Nephron (organoid): ENCODE measurements at regions not wholly inside any gene's neighbourhood (a gene's known extent, or its start where the extent isn't known, plus 50 kb on each side); places are given as distances from the start of the nearest gene placed in this dataset.

Source experiments
- H3K27ac Mint-ChIP-seq, 3 experiments: 2 replicates each; pipeline ENCODE4 v1.8.0; 2020; ENCODE audit warnings: mixed read lengths in 3 of 3, mild to moderate bottlenecking in 2 of 3, moderate library complexity in 1 of 3
- H3K27me3 Mint-ChIP-seq: 2 replicates; pipeline ENCODE4 v1.8.0; 2021; ENCODE audit warnings: low read depth, mild to moderate bottlenecking, moderate library complexity, mixed read lengths
- H3K36me3 Mint-ChIP-seq: 2 replicates; pipeline ENCODE4 v1.8.0; 2020; ENCODE audit warnings: low read depth, mixed read lengths
- H3K4me1 Mint-ChIP-seq: 2 replicates; pipeline ENCODE4 v1.8.0; 2020; ENCODE audit warnings: mixed read lengths
- H3K4me3 Mint-ChIP-seq, 3 experiments: 2 replicates each; pipeline ENCODE4 v1.8.0; 2020; ENCODE audit warnings: mild to moderate bottlenecking in 3 of 3, mixed read lengths in 3 of 3, moderate library complexity in 2 of 3
- H3K9me3 Mint-ChIP-seq: 2 replicates; pipeline ENCODE4 v1.8.0; 2020; ENCODE audit warnings: mixed read lengths
- TF ChIP-seq, protein P1 (sequence below), 3 experiments: fragments of 200-600 bp; sonication (generic); IDR thresholded peaks; one replicate each; pipeline ENCODE4 v1.5.0; 2021; ENCODE audit warnings: antibody characterized with exemption in 3 of 3; ENCODE audit not compliant: unreplicated experiment in 3 of 3

GRCh38 chr9:12604164-12604821, 88.9 kb upstream of the TYRP1 start:
- no peaks in the 10 kb centered on the region for H3K4me1 Mint-ChIP-seq

GRCh38 chr9:12612211-12612770, 80.9 kb upstream of the TYRP1 start:
- no peaks in the 10 kb centered on the region for H3K9me3 Mint-ChIP-seq
- peak overlapping the region; percentile 16 to 84 (median 75) for H3K27ac Mint-ChIP-seq
- peaks cover 4% of the 10 kb centered on the region for H3K4me1 Mint-ChIP-seq
- H3K4me3 Mint-ChIP-seq: no peak overlapping the region
- H3K36me3 Mint-ChIP-seq: no peaks in the 10 kb centered on the region
- peaks cover 13% of the 10 kb centered on the region for H3K27me3 Mint-ChIP-seq
- TF ChIP-seq, protein P1, sequence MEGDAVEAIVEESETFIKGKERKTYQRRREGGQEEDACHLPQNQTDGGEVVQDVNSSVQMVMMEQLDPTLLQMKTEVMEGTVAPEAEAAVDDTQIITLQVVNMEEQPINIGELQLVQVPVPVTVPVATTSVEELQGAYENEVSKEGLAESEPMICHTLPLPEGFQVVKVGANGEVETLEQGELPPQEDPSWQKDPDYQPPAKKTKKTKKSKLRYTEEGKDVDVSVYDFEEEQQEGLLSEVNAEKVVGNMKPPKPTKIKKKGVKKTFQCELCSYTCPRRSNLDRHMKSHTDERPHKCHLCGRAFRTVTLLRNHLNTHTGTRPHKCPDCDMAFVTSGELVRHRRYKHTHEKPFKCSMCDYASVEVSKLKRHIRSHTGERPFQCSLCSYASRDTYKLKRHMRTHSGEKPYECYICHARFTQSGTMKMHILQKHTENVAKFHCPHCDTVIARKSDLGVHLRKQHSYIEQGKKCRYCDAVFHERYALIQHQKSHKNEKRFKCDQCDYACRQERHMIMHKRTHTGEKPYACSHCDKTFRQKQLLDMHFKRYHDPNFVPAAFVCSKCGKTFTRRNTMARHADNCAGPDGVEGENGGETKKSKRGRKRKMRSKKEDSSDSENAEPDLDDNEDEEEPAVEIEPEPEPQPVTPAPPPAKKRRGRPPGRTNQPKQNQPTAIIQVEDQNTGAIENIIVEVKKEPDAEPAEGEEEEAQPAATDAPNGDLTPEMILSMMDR (IDR thresholded peaks at IDR 0.05; ENCODE audit: unreplicated experiment in 3 of 3): no peak

More at GRCh38 chr9:12604164-12604821, 88.9 kb upstream of the TYRP1 start:
- Mint-ChIP-seq H3K27me3 (no peaks in the 10 kb centered on the region), H3K9me3 (no peaks in the 10 kb centered on the region), H3K27ac (peak overlapping the region in 1 of 3 experiments; percentile 12), H3K4me3 (no peak overlapping the region), H3K36me3 (no peaks in the 10 kb centered on the region)
- TF ChIP-seq, protein P1 (IDR thresholded peaks at IDR 0.05; ENCODE audit: unreplicated experiment in 3 of 3): no peak

- TF ChIP-seq, protein P1 (IDR thresholded peaks at IDR 0.05; ENCODE audit: unreplicated experiment in 3 of 3): no peak
- Mint-ChIP-seq H3K36me3 (no peaks in the 10 kb centered on the region), H3K4me1 (peaks cover 4% of the 10 kb centered on the region), H3K27ac (peak overlapping the region in 1 of 3 experiments; percentile 16), H3K4me3 (no peak overlapping the region), H3K27me3 (peaks cover 13% of the 10 kb centered on the region), H3K9me3 (no peaks in the 10 kb centered on the region)
Observed at GRCh38 chr9:12613071-12613470, 80.1 kb upstream of the TYRP1 start.

DNA sequence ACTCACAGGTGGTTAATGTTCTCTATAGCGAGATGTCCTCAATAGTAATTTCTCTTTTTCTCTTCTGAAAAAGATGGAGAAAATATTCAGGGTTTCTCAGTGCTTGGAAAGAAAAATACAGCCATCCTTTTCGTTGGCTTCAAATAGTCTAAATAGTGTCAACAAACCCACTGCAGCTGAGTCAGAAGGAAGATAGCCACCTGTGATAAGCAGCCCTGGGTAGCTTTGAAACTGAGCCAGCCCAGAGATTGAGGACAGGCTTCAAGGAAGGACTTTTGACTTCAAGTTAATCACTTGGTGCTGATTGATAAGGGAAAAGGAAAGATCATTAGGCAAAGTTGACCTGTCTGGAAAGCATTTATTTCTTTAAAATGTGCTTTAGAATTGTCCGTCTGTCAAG, 78.7 kb upstream of the TYRP1 start:
- no peak overlapping the region for H3K27ac Mint-ChIP-seq
- peaks cover 13% of the 10 kb centered on the region for H3K27me3 Mint-ChIP-seq
- H3K4me1 Mint-ChIP-seq: peaks cover 4% of the 10 kb centered on the region
- H3K4me3 Mint-ChIP-seq: no peak overlapping the region
- H3K9me3 Mint-ChIP-seq: no peaks in the 10 kb centered on the region
- TF ChIP-seq, protein P1 (IDR thresholded peaks at IDR 0.05; ENCODE audit: unreplicated experiment in 3 of 3): no peak
- no peaks in the 10 kb centered on the region for H3K36me3 Mint-ChIP-seq

GRCh38 chr9:12618956-12619355, 74.2 kb upstream of the TYRP1 start:
- TF ChIP-seq, protein P1 (IDR thresholded peaks at IDR 0.05; ENCODE audit: unreplicated experiment in 3 of 3): no peak
- H3K4me3 Mint-ChIP-seq: no peak overlapping the region
- no peak overlapping the region for H3K27ac Mint-ChIP-seq
- H3K36me3 Mint-ChIP-seq: no peaks in the 10 kb centered on the region
- H3K9me3 Mint-ChIP-seq: no peaks in the 10 kb centered on the region
- H3K4me1 Mint-ChIP-seq: no peaks in the 10 kb centered on the region
- H3K27me3 Mint-ChIP-seq: peaks cover 8% of the 10 kb centered on the region

GRCh38 chr9:12625844-12626243, 67.3 kb upstream of the TYRP1 start:
- no peaks in the 10 kb centered on the region for H3K36me3 Mint-ChIP-seq
- no peaks in the 10 kb centered on the region for H3K27me3 Mint-ChIP-seq
- H3K4me3 Mint-ChIP-seq: no peak overlapping the region
- no peaks in the 10 kb centered on the region for H3K9me3 Mint-ChIP-seq
- no peak overlapping the region for H3K27ac Mint-ChIP-seq
- TF ChIP-seq, protein P1 (IDR thresholded peaks at IDR 0.05; ENCODE audit: unreplicated experiment in 3 of 3): no peak
- H3K4me1 Mint-ChIP-seq: no peaks in the 10 kb centered on the region
